ENCODE measurements at regions not wholly inside any gene's neighbourhood (a gene's known extent, or its start where the extent isn't known, plus 50 kb on each side); places are given as distances from the start of the nearest gene placed in this dataset.

- TF ChIP-seq CTCF (IDR thresholded peaks at IDR 0.05), result no peak
- no peak for TF ChIP-seq POLR2A (IDR thresholded peaks at IDR 0.05)
Observed at GRCh38 chr10:117460846-117461765, 81.4 kb upstream of the EMX2 start.
